ENCODE measurements at regions not wholly inside any gene's neighbourhood (a gene's known extent, or its start where the extent isn't known, plus 50 kb on each side); places are given as distances from the start of the nearest gene placed in this dataset.

- TF ChIP-seq ZNF280B (CRISPR knock-in tag; IDR thresholded peaks at IDR 0.05), result no peak
- TF ChIP-seq NR1H2 (CRISPR knock-in tag; IDR thresholded peaks at IDR 0.05), result no peak
- TF ChIP-seq ZNF592 (IDR thresholded peaks at IDR 0.05), result no peak
- TF ChIP-seq OTX1 (CRISPR knock-in tag; IDR thresholded peaks at IDR 0.05), result no peak
- TF ChIP-seq ZNF316 (IDR thresholded peaks at IDR 0.05), result peak; percentile 29; the same call in 1 of the 2 replicates
Measured at GRCh38 chr7:36085096-36085495, 68.0 kb upstream of the EEPD1 start (continued).

- Histone ChIP-seq H3K9me1 (ENCODE audit: control insufficient read depth, insufficient read depth, low read length) (no peaks in the 10 kb centered on the region), H3K36me3 (ENCODE audit: control insufficient read depth, insufficient read depth, low read length) (no peaks in the 10 kb centered on the region), H3K4me1 (replicated peaks in 1 of 2; ENCODE audit: control insufficient read depth in 2 of 2, insufficient read depth in 2 of 2, low read length in 2 of 2) (peaks cover 1 to 11% of the 10 kb centered on the region in 2 experiments; a peak in 4 of 5 replicates), H3K4me2 (ENCODE audit: insufficient read depth, low read length) (no peak overlapping the region), H3K9me3 (replicated peaks; ENCODE audit: control insufficient read depth, insufficient read depth, low read depth, low read length) (no peaks in the 10 kb centered on the region; the same call in 1 of the 2 replicates), H4K20me1 (replicated peaks; ENCODE audit: control insufficient read depth, insufficient read depth, low read length) (no peaks in the 10 kb centered on the region), H3K27me3 (ENCODE audit: control insufficient read depth in 2 of 2, insufficient read depth in 2 of 2, low read length in 2 of 2) (peaks cover 10 to 34% of the 10 kb centered on the region in 2 experiments), H3K9ac (ENCODE audit: insufficient read depth in 1 of 2, low read depth in 2 of 2, low read length in 2 of 2) (no peak overlapping the region), H3K79me2 (ENCODE audit: control insufficient read depth, insufficient read depth, low read length) (no peaks in the 10 kb centered on the region), H3K27ac (ENCODE audit: extremely low read depth, low read depth, low read length) (no peak overlapping the region), H3K4me3 (no peak overlapping the region), H2AFZ (ENCODE audit: low read depth, low read length) (no peak overlapping the region)
- no TSS peak for BruUV-seq (replicated peaks)
- ATAC-seq (no peak), DNase-seq (ENCODE audit: extremely low read depth in 1 of 4, low spot score in 3 of 4) (no peak), FAIRE-seq (no peak)
- in situ Hi-C loops (cut with MboI), result no loop called here
- TF ChIP-seq EP400 (IDR thresholded peaks at IDR 0.05) (no peak), ZMIZ1 (IDR thresholded peaks at IDR 0.05; ENCODE audit: low read depth in 2 of 2, low read length in 2 of 2) (no peak), SRF (CRISPR knock-in tag; IDR thresholded peaks at IDR 0.05) (no peak), STAG1 (CRISPR knock-in tag; IDR thresholded peaks at IDR 0.05; ENCODE audit: borderline replicate concordance) (no peak), ILF3 (IDR thresholded peaks at IDR 0.05; ENCODE audit: borderline replicate concordance) (no peak), NFIC (IDR thresholded peaks at IDR 0.05) (no peak), FOXO4 (CRISPR knock-in tag; IDR thresholded peaks at IDR 0.05) (no peak)
- ChIA-PET CTCF (ENCODE audit: low intra/inter-chr PET ratio) (no interaction called here), POLR2A (no interaction called here)
- intact Hi-C loops (cut with micrococcal nuclease), result no loop called here
Measured at GRCh38 chr7:36086571-36086970, 66.5 kb upstream of the EEPD1 start.
